ENCODE measurements at regions not wholly inside any gene's neighbourhood (a gene's known extent, or its start where the extent isn't known, plus 50 kb on each side); places are given as distances from the start of the nearest gene placed in this dataset.
A peak's percentile ranks its signal among the peaks of the same experiment; 100 is the strongest.

GRCh38 chr6:168968801-168969200, 284.8 kb downstream of the THBS2 start:
- DNase-seq (ENCODE audit: low read depth): no peak

GRCh38 chr6:168968228-168968627, 285.4 kb downstream of the THBS2 start:
- DNase-seq (ENCODE audit: low read depth): peak; percentile 99

- peak; percentile 8 for DNase-seq (ENCODE audit: low read depth)
These were observed 286.2 kb downstream of the THBS2 start for GRCh38 chr6:168967281-168967925.

GRCh38 chr6:168964138-168964835, 289.4 kb downstream of the THBS2 start:
- DNase-seq (ENCODE audit: low read depth): no peak

- no peak for DNase-seq (ENCODE audit: low read depth)
These were observed 290.8 kb downstream of the THBS2 start for GRCh38 chr6:168962886-168963285.

- no peak for DNase-seq (ENCODE audit: low read depth)
These were observed 292.4 kb downstream of the THBS2 start for GRCh38 chr6:168961264-168961656.

GRCh38 chr6:168960551-168961263, 292.9 kb downstream of the THBS2 start:
- DNase-seq (ENCODE audit: low read depth): no peak

- DNase-seq (ENCODE audit: low read depth): no peak
These were observed 293.9 kb downstream of the THBS2 start for GRCh38 chr6:168959696-168960095.

GRCh38 chr6:168956884-168957730, 296.5 kb downstream of the THBS2 start:
- DNase-seq (ENCODE audit: low read depth): peak; percentile 82

- DNase-seq (ENCODE audit: low read depth): peak; percentile 67
These were observed 297.4 kb downstream of the THBS2 start for GRCh38 chr6:168956141-168956838.

GRCh38 chr6:168953461-168953860, 300.2 kb downstream of the THBS2 start:
- DNase-seq (ENCODE audit: low read depth): no peak

GRCh38 chr6:168951217-168951616, 302.4 kb downstream of the THBS2 start:
- DNase-seq (ENCODE audit: low read depth): no peak

- peak; percentile 36 for DNase-seq (ENCODE audit: low read depth)
These were observed 302.8 kb downstream of the THBS2 start for GRCh38 chr6:168950858-168951214.

GRCh38 chr6:168949981-168950857, 303.4 kb downstream of the THBS2 start:
- DNase-seq (ENCODE audit: low read depth): peak; percentile 26

- no peak for DNase-seq (ENCODE audit: low read depth)
These were observed 304.6 kb downstream of the THBS2 start for GRCh38 chr6:168948990-168949531.

- DNase-seq (ENCODE audit: low read depth): no peak
These were observed 305.6 kb downstream of the THBS2 start for GRCh38 chr6:168948002-168948401.

- DNase-seq (ENCODE audit: low read depth): no peak
These were observed 310.3 kb downstream of the THBS2 start for GRCh38 chr6:168943231-168943905.

- no peak for DNase-seq (ENCODE audit: low read depth)
These were observed 311.0 kb downstream of the THBS2 start for GRCh38 chr6:168942646-168943045.

- no peak for DNase-seq (ENCODE audit: low read depth)
These were observed 312.6 kb downstream of the THBS2 start for GRCh38 chr6:168941036-168941435.

Data from LHCN-M2 (cell line).